IMR-90 (cell line): ENCODE measurements at regions not wholly inside any gene's neighbourhood (a gene's known extent, or its start where the extent isn't known, plus 50 kb on each side); places are given as distances from the start of the nearest gene placed in this dataset.

Experiments
- ATAC-seq: fragments of 200-7000 bp; cut with Tn5 transposase; 2 replicates; pipeline ENCODE4 v1.9.1; 2020; ENCODE audit warnings: low read depth, mild to moderate bottlenecking, moderate library complexity
- BruUV-seq: library from RNA; stranded (reverse); fragments of 400-500 nt; replicated peaks from 2 replicates; lab custom pipeline; 2021; lab: Mats Ljungman, UMichigan
- CTCF ChIA-PET: fragments of 300-600 bp; formaldehyde crosslinking; extraction: SDS; loops from one replicate; lab custom pipeline; 2021; ENCODE audit warnings: antibody characterized with exemption; lab: Yijun Ruan, JAX
- POLR2A ChIA-PET: fragments of 300-600 bp; sonication (Branson Sonifier 250); formaldehyde crosslinking; loops from one replicate; lab custom pipeline; 2022; ENCODE audit warnings: antibody characterized with exemption; ENCODE audit not compliant: unreplicated experiment; lab: Charles Lee
- DNase-seq: peaks from one replicate; pipeline ENCODE4 v3.0.0; 2013
- H2AFZ ChIP-seq: replicated peaks from 2 replicates; pipeline ENCODE3; 2013; ENCODE audit warnings: low read length, mild to moderate bottlenecking; ENCODE audit not compliant: poor library complexity
- H2AK5ac ChIP-seq: 2 replicates; pipeline ENCODE4 v1.6.1; 2013; ENCODE audit warnings: low read depth, low read length, inconsistent platforms
- H2AK9ac ChIP-seq: replicated peaks from 2 replicates; pipeline ENCODE3; 2013; ENCODE audit warnings: mild to moderate bottlenecking, low read depth, low read length, moderate library complexity; ENCODE audit not compliant: poor library complexity
- H2BK120ac ChIP-seq: 2 replicates; pipeline ENCODE4 v1.6.1; 2013; ENCODE audit warnings: low read depth, low read length, inconsistent platforms
- H2BK15ac ChIP-seq: 3 replicates; pipeline ENCODE4 v1.6.1; 2013; ENCODE audit warnings: low read depth, low read length, inconsistent platforms
- H2BK20ac ChIP-seq: 2 replicates; pipeline ENCODE4 v1.6.1; 2013; ENCODE audit warnings: low read depth, mild to moderate bottlenecking, inconsistent platforms, low read length, moderate library complexity
- H2BK5ac ChIP-seq: 2 replicates; pipeline ENCODE4 v1.6.1; 2013; ENCODE audit warnings: mild to moderate bottlenecking, low read depth, low read length, inconsistent platforms; ENCODE audit not compliant: poor library complexity, severe bottlenecking
- H3K14ac ChIP-seq: replicated peaks from 2 replicates; pipeline ENCODE4 v1.6.1; 2013; ENCODE audit warnings: low read depth, low read length, inconsistent platforms
- H3K18ac ChIP-seq: 2 replicates; pipeline ENCODE4 v1.6.1; 2013; ENCODE audit warnings: low read depth, low read length, control low read depth
- H3K23ac ChIP-seq: 2 replicates; pipeline ENCODE4 v1.6.1; 2013; ENCODE audit warnings: low read depth, low read length, inconsistent platforms
- H3K27ac ChIP-seq: 2 replicates; pipeline ENCODE4 v1.5.1; 2013; ENCODE audit warnings: mild to moderate bottlenecking, control low read depth, low read length; ENCODE audit not compliant: insufficient read depth
- H3K27me3 ChIP-seq: 2 replicates; pipeline ENCODE4 v1.6.1; 2013; ENCODE audit warnings: low read length; ENCODE audit not compliant: control insufficient read depth, insufficient read depth
- H3K36me3 ChIP-seq: 2 replicates; pipeline ENCODE4 v1.6.1; 2013; ENCODE audit warnings: low read length, mixed read lengths; ENCODE audit not compliant: control insufficient read depth, insufficient read depth
- H3K4ac ChIP-seq: 2 replicates; pipeline ENCODE4 v1.6.1; 2013; ENCODE audit warnings: low read depth, low read length, inconsistent platforms
- H3K4me1 ChIP-seq: 2 replicates; pipeline ENCODE4 v1.6.1; 2013; ENCODE audit warnings: low read length, mixed read lengths; ENCODE audit not compliant: control insufficient read depth, insufficient read depth
- H3K4me2 ChIP-seq: 2 replicates; pipeline ENCODE4 v1.6.1; 2013; ENCODE audit warnings: low read depth, mild to moderate bottlenecking, control low read depth, low read length, moderate library complexity
- H3K4me3 ChIP-seq: 2 replicates; pipeline ENCODE4 v1.5.1; 2013; ENCODE audit warnings: low read depth, mild to moderate bottlenecking, control low read depth, low read length, moderate library complexity; ENCODE audit not compliant: insufficient read depth
- H3K56ac ChIP-seq: 2 replicates; pipeline ENCODE4 v1.6.1; 2013; ENCODE audit warnings: low read length, inconsistent platforms; ENCODE audit not compliant: insufficient read depth; ENCODE audit errors: extremely low read depth
- H3K79me1 ChIP-seq, 2 experiments: 2 replicates each; pipeline ENCODE4 v1.6.1; 2013; ENCODE audit warnings: low read length in 2 of 2, inconsistent platforms in 1 of 2, low read depth in 1 of 2
- H3K9ac ChIP-seq: 2 replicates; pipeline ENCODE4 v1.6.1; 2013; ENCODE audit warnings: low read depth, low read length, control low read depth
- H3K9me1 ChIP-seq: 2 replicates; pipeline ENCODE4 v1.6.1; 2013; ENCODE audit warnings: low read length, inconsistent platforms; ENCODE audit not compliant: insufficient read depth
- H3K9me3 ChIP-seq: 2 replicates; pipeline ENCODE4 v1.6.1; 2013; ENCODE audit warnings: low read length; ENCODE audit not compliant: control insufficient read depth, insufficient read depth
- H4K20me1 ChIP-seq: 2 replicates; pipeline ENCODE4 v1.6.1; 2013; ENCODE audit warnings: low read length, inconsistent platforms; ENCODE audit not compliant: insufficient read depth
- H4K5ac ChIP-seq: 2 replicates; pipeline ENCODE4 v1.6.1; 2013; ENCODE audit warnings: mild to moderate bottlenecking, low read depth, low read length, control low read depth
- H4K8ac ChIP-seq, 2 experiments: 2 replicates each; pipeline ENCODE4 v1.6.1; 2013; ENCODE audit warnings: low read depth in 2 of 2, low read length in 2 of 2, control low read depth in 1 of 2, inconsistent platforms in 1 of 2
- H4K91ac ChIP-seq: 2 replicates; pipeline ENCODE4 v1.6.1; 2013; ENCODE audit warnings: low read depth, low read length, inconsistent platforms; ENCODE audit not compliant: insufficient read depth
- BHLHE40 ChIP-seq: fragments of 150-350 bp; IDR thresholded peaks from 2 replicates; pipeline ENCODE4 v1.6.1; 2016; ENCODE audit warnings: mild to moderate bottlenecking, low read depth, low read length
- CEBPB ChIP-seq: IDR thresholded peaks from 2 replicates; pipeline ENCODE4 v1.6.1; 2012; ENCODE audit warnings: low read depth, low read length, improper control_type of control experiment
- CHD1 ChIP-seq: IDR thresholded peaks from 2 replicates; pipeline ENCODE4 v1.6.1; 2012; ENCODE audit warnings: low read depth, low read length, improper control_type of control experiment
- FOS ChIP-seq: fragments of 150-350 bp; IDR thresholded peaks from 2 replicates; pipeline ENCODE4 v1.6.1; 2016; ENCODE audit warnings: low read depth, low read length
- MAFK ChIP-seq: IDR thresholded peaks from 2 replicates; pipeline ENCODE4 v1.6.1; 2012; ENCODE audit warnings: low read depth, low read length, improper control_type of control experiment
- MAZ ChIP-seq: IDR thresholded peaks from 2 replicates; pipeline ENCODE4 v1.6.1; 2012; ENCODE audit warnings: low read depth, mild to moderate bottlenecking, low read length, improper control_type of control experiment, moderate library complexity, borderline replicate concordance
- MXI1 ChIP-seq: IDR thresholded peaks from 2 replicates; pipeline ENCODE4 v1.6.1; 2012; ENCODE audit warnings: low read depth, mild to moderate bottlenecking, low read length, moderate library complexity, borderline replicate concordance
- NFE2L2 ChIP-seq: fragments of 150-350 bp; IDR thresholded peaks from 2 replicates; pipeline ENCODE4 v1.6.1; 2016; ENCODE audit warnings: low read depth, mild to moderate bottlenecking, low read length
- POLR2A ChIP-seq: IDR thresholded peaks from 2 replicates; pipeline ENCODE4 v1.6.1; 2012; ENCODE audit warnings: mild to moderate bottlenecking, low read depth, low read length
- RAD21 ChIP-seq: IDR thresholded peaks from 2 replicates; pipeline ENCODE4 v1.6.1; 2012; ENCODE audit warnings: low read length, improper control_type of control experiment
- RCOR1 ChIP-seq: IDR thresholded peaks from 2 replicates; pipeline ENCODE4 v1.6.1; 2012; ENCODE audit warnings: mild to moderate bottlenecking, low read length, improper control_type of control experiment; ENCODE audit not compliant: insufficient replicate concordance
- RFX5 ChIP-seq: IDR thresholded peaks from 2 replicates; pipeline ENCODE4 v1.8.0; 2012; ENCODE audit warnings: low read depth, mild to moderate bottlenecking, low read length, moderate library complexity
- SMC3 ChIP-seq: fragments of 150-350 bp; IDR thresholded peaks from 2 replicates; pipeline ENCODE4 v1.6.1; 2016; ENCODE audit warnings: low read depth, mild to moderate bottlenecking, antibody characterized with exemption, low read length, moderate library complexity
- WGBS, 2 experiments: methylation state at CpG; one replicate each; pipeline versions ENCODE4 v1.1.5 to v1.1.7; 2013; ENCODE audit warnings: missing lambda C conversion rate in 2 of 2; ENCODE audit not compliant: insufficient read length in 1 of 2; ENCODE audit errors: extremely low coverage in 2 of 2; 5-methylcytosine and 5-hydroxymethylcytosine counted together
- dilution Hi-C: fragments of 300-500 bp; cut with HindIII; formaldehyde crosslinking; loops from one replicate; pipeline ENCODE4 v1.14.3; 2018; ENCODE audit warnings: low sequenced_read_pairs; ENCODE audit not compliant: unreplicated experiment
- in situ Hi-C: fragments of 300-500 bp; cut with MboI; formaldehyde crosslinking; loops from 3 replicates; pipeline ENCODE4 v1.14.3; 2019; ENCODE audit warnings: low sequenced_read_pairs, inconsistent platforms, mixed read lengths
- intact Hi-C: fragments of 100-400 bp; cut with micrococcal nuclease; formaldehyde crosslinking; loops from 2 replicates; pipeline ENCODE4 v1.10.0; 2022
- TF ChIP-seq, protein P1 (sequence below): fragments of 150-350 bp; IDR thresholded peaks from 2 replicates; pipeline ENCODE4 v1.6.1; 2016; ENCODE audit warnings: low read depth, mild to moderate bottlenecking, low read length, moderate library complexity, borderline replicate concordance
- TF ChIP-seq, protein P2 (sequence below): fragments of 150-350 bp; IDR thresholded peaks from 2 replicates; pipeline ENCODE4 v1.6.1; 2017; ENCODE audit warnings: mild to moderate bottlenecking, antibody characterized with exemption, low read length, low read depth
- TF ChIP-seq, protein P3 (sequence below): conservative IDR thresholded peaks from 2 replicates; pipeline ENCODE4 v1.5.1; 2012; ENCODE audit warnings: mild to moderate bottlenecking, low read depth, low read length, improper control_type of control experiment

DNA sequence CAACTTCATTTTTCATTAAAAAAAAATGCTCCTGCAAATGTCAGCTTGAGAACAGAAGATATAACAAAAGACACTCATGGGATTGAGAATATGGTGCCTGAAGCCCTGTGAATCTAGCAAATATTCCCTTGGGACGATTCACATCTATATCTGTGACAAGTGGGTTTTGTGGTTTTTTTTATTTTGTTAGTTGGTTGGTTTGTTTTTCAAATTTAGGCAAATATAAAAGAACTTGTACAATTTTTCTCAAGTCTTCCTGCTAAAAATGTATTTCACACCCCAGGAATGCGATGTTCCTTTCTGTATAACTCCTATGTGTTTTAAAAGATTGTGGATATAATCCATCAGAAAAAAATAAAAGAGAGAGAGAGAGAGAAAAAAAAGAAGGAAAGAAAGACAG lies 1061.8 kb upstream of the ARRDC3 start:
- Histone ChIP-seq H3K14ac (no peak overlapping the region), H3K18ac (no peak overlapping the region), H3K9ac (no peak overlapping the region), H2AFZ (no peak overlapping the region), H3K56ac (no peak overlapping the region), H2AK5ac (no peak overlapping the region), H2BK15ac (no peak overlapping the region), H3K4me1 (no peaks in the 10 kb centered on the region), H3K4ac (no peak overlapping the region), H4K5ac (no peak overlapping the region), H4K91ac (no peak overlapping the region), H3K79me1 (no peaks in the 10 kb centered on the region), H4K8ac (no peak overlapping the region), H3K4me2 (no peak overlapping the region), H2BK20ac (no peak overlapping the region), H3K27ac (no peak overlapping the region), H3K36me3 (no peaks in the 10 kb centered on the region), H2BK5ac (no peak overlapping the region), H3K27me3 (no peaks in the 10 kb centered on the region), H3K9me3 (no peaks in the 10 kb centered on the region), H2AK9ac (no peak overlapping the region), H2BK120ac (no peak overlapping the region), H3K9me1 (no peaks in the 10 kb centered on the region), H3K4me3 (no peak overlapping the region), H3K23ac (no peak overlapping the region), H4K20me1 (no peaks in the 10 kb centered on the region)
- intact Hi-C loops (no loop called here), in situ Hi-C loops (no loop called here), dilution Hi-C loops (no loop called here)
- no peak for DNase-seq
- ChIA-PET POLR2A (no interaction called here), CTCF (interaction anchor here (1.2 kb wide), 1 partner anchor 16 kb away, joined by 5 read pairs; no protein-coding TSS in a partner anchor)
- no TSS peak for BruUV-seq
- ATAC-seq: no peak
- TF ChIP-seq CHD1: no peak
- no peak for TF ChIP-seq MAZ
- TF ChIP-seq RCOR1: no peak
- TF ChIP-seq, protein P1, sequence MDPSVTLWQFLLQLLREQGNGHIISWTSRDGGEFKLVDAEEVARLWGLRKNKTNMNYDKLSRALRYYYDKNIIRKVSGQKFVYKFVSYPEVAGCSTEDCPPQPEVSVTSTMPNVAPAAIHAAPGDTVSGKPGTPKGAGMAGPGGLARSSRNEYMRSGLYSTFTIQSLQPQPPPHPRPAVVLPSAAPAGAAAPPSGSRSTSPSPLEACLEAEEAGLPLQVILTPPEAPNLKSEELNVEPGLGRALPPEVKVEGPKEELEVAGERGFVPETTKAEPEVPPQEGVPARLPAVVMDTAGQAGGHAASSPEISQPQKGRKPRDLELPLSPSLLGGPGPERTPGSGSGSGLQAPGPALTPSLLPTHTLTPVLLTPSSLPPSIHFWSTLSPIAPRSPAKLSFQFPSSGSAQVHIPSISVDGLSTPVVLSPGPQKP: no peak
- TF ChIP-seq BHLHE40: no peak
- no peak for TF ChIP-seq MAFK
- TF ChIP-seq, protein P2, sequence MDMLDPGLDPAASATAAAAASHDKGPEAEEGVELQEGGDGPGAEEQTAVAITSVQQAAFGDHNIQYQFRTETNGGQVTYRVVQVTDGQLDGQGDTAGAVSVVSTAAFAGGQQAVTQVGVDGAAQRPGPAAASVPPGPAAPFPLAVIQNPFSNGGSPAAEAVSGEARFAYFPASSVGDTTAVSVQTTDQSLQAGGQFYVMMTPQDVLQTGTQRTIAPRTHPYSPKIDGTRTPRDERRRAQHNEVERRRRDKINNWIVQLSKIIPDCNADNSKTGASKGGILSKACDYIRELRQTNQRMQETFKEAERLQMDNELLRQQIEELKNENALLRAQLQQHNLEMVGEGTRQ: no peak
- no peak for TF ChIP-seq RAD21
- no peak for TF ChIP-seq CEBPB
- TF ChIP-seq SMC3: no peak
- no peak for TF ChIP-seq POLR2A
- no peak for TF ChIP-seq FOS
- TF ChIP-seq RFX5: no peak
- no peak for TF ChIP-seq NFE2L2
- TF ChIP-seq MXI1: no peak
- TF ChIP-seq, protein P3, sequence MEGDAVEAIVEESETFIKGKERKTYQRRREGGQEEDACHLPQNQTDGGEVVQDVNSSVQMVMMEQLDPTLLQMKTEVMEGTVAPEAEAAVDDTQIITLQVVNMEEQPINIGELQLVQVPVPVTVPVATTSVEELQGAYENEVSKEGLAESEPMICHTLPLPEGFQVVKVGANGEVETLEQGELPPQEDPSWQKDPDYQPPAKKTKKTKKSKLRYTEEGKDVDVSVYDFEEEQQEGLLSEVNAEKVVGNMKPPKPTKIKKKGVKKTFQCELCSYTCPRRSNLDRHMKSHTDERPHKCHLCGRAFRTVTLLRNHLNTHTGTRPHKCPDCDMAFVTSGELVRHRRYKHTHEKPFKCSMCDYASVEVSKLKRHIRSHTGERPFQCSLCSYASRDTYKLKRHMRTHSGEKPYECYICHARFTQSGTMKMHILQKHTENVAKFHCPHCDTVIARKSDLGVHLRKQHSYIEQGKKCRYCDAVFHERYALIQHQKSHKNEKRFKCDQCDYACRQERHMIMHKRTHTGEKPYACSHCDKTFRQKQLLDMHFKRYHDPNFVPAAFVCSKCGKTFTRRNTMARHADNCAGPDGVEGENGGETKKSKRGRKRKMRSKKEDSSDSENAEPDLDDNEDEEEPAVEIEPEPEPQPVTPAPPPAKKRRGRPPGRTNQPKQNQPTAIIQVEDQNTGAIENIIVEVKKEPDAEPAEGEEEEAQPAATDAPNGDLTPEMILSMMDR: no peak
- whole genome bisulfite sequencing, 2 experiments: no CpG with 5 or more reads among the region's 2 CpGs
